UCSD-AML1 (cell line): ENCODE measurements at regions not wholly inside any gene's neighbourhood (a gene's known extent, or its start where the extent isn't known, plus 50 kb on each side); places are given as distances from the start of the nearest gene placed in this dataset.
"Not testable (repeated sequence)": the region's sequence is repeated elsewhere in the genome, so short reads cannot be mapped to it uniquely, and the experiment has no call there.

ENCODE experiments used
- DNase-seq: peaks from one replicate; lab custom pipeline; 2025; ENCODE audit not compliant: unreplicated experiment; lab: John Stamatoyannopoulos, UW

- DNase-seq: no peak
Observed at GRCh38 chr15:66635006-66635405, 67.0 kb upstream of the SMAD6 start.

DNA sequence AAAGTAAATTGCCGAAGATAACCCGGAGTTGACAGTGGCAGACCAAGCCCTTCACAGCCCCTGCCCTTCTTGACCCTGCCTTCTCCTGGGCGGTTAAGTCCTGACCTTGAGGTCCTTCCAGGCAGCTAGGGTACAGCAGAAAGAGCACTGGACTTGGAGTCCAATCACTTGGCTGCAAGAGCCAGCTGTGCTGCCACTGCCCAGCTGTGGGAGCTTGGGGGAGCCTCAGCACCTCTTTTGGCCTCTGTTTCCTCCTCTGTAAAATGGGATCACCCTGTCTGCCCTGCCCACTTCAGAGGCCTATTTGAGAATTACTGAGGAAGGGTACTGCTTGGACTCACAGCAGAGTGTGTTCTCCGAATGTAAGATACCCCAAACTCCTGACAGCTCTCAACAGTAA, 66.2 kb upstream of the SMAD6 start:
- no peak for DNase-seq

- not testable (repeated sequence) for DNase-seq
Observed at GRCh38 chr15:66637044-66637443, 65.0 kb upstream of the SMAD6 start.

DNA sequence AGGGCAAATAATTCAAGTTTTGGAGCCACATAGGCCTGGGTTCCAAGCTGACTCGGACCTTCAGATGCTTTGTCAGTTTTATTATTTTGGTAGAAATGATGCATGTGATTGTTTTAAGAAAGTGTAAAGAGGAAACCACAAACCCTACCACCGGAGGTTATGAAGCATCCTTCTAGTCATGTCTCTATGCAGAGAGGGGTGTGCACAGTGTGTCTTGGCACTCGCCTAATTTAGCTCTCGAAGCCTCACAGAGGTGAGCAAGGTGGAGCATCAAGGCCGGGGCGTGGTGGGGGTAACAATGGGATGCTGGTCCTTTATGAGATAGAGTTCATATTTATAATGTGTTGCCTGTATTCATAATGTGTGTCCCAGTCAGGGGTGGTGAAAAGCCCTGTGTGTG, 63.7 kb upstream of the SMAD6 start:
- no peak for DNase-seq

- no peak for DNase-seq
Observed at GRCh38 chr15:66641485-66642315, 60.3 kb upstream of the SMAD6 start.

- no peak for DNase-seq
Observed at GRCh38 chr15:66642514-66642913, 59.5 kb upstream of the SMAD6 start.

GRCh38 chr15:66643033-66643432, 59.0 kb upstream of the SMAD6 start:
- no peak for DNase-seq

- peak; percentile 51 for DNase-seq
Observed at GRCh38 chr15:66644000-66644787, 57.8 kb upstream of the SMAD6 start.

DNA sequence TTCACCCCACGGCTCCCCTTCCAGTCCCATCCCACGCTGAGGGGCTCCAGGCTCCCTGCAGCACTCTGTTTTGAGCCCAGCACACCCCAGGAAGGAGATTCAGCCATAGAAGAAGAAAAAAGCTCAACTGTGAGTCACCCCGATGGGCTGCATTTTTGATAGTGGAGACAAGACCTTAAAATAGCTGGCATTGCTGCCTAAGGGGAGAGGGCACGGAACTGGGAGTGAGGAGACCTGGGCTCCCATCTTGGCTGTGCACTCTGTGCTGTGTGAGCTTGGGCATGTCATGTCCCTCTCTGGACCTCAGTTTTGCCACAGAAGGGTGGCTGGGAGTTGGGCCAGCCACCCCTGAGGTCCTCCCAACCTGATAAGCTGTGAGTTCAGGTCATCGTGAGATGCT, 57.2 kb upstream of the SMAD6 start:
- no peak for DNase-seq

DNA sequence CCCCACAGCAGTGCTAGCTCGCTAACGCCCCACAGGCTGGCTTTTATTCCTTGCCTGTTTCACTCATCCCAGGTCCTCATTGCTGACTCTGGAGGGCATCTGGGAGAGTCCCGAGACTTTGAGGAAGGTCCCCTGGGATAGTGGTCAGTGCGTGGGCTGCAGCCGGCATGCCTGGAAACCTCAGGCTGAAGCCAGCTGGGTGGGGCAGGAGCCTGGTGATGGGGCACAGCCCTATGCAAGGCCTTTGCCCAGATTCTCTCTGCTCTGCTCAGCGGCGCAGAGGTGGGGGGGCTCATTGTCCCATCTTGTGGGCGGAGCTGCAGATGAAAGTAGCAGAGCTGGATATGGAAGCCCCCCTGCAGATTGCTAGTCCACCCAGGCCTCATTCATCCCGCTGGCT, 55.7 kb upstream of the SMAD6 start:
- DNase-seq: no peak

DNA sequence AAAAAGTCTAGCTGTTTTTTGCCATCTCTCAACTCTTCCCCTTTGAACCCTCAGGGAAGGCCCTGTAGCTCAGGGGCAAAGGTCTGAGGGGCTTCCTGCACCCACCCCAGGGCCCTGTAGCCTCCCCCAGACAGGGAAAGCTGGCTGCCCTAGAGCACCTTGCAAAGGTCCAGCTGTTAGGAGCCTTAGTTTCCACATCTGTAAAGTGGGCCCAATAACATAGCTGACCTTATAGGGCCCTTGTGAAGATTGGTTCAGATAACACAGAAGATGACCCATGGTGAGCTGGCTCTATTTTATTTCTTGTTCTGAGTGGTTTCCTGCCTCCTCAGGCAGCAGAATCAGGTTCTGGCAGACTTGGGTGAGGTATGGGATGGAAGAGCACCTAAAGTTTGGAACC, 55.2 kb upstream of the SMAD6 start:
- DNase-seq: no peak

DNA sequence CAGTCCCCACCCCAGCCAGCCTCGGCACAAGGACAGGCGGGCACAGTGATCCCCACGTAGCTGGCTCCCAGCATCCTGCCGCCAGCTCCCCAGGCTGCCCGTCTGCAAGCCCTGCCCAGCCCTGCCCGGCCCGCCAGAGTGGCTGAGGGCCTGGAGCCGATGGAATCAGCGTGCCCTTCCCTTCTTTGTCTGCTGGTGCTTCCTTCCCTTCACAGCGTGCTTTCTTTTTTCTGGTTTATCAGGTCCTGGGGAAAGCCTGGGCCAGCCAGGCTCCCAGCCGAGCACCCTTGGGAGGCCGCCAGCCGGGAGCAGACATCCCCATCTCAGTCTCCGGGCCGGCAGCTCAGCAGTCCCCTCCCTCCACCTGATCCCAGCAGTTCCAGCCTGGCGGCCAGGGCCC, 54.7 kb upstream of the SMAD6 start:
- peak; percentile 57 for DNase-seq

DNA sequence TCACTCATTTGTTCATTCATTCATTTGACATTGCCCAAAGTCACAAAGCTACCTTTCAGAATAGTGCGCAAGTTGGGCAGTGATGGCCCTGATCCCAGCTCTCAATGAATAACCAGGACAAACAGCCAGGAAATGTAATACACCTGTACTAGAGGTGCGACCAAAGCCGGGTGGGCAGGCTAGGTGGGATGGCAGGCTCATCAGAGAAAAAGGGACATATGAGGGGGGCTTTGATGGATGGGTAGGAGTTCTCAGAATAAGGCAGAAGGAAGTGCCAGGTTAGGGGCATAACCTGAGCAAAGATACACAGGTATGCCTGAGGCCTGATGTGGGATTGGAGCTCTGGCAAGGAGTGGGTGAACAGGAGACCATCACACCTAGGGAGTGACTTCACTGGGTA, 53.4 kb upstream of the SMAD6 start:
- no peak for DNase-seq

DNA sequence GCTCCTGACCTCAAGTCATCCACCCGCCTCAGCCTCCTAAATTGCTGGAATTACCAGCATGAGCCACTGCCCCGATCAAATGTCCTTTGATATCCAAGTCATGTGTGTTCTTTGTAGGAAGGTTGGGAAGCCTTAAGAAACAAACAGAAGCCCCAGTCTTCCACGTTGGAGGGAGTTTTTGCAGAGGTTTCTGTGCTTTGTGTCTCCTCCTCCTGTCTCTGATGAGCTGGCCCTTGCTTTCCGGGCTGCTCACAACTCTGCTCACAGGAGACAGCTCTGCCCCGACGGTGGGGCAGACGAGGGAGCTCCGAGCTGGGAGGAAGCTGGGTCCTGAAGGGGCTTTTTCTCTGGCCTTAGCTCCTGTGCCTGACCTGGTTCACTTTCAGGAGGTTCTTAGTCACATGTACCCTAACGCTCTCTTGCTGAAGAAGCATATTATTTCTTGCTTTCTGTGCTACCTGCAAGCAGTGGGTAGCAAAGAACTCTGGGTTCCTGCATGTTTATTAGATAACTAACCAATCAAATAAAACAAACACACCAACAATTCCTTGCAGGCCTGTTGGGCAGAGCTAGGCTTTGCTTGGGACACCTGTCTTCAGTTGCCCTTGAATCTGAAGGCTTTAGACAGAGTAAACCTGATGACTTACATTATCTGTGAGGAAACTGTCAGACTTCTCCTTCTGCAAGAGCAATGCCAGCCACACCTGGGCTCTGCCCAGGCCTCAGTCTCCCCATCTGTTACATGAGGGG, 52.6 kb upstream of the SMAD6 start:
- no peak for DNase-seq

DNA sequence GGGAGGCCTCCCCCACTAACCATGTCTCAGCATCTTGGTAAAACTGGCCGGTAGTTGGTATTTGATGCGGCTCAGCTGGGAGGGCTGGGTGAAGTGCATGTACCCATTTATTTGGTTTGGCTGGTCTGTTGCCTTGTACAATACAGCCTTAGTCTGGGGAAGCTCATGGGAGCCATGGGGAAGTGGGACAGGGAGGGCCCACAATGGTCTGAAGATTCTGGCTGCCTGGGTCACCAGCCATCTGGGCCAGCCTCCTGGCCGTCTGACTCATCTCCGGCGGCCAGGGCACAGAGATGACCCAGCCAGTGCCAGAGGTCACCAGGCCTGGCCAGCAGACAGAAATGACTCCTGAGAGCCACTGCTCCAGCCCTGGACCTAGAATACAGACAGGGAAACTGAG, 51.6 kb upstream of the SMAD6 start:
- no peak for DNase-seq

DNA sequence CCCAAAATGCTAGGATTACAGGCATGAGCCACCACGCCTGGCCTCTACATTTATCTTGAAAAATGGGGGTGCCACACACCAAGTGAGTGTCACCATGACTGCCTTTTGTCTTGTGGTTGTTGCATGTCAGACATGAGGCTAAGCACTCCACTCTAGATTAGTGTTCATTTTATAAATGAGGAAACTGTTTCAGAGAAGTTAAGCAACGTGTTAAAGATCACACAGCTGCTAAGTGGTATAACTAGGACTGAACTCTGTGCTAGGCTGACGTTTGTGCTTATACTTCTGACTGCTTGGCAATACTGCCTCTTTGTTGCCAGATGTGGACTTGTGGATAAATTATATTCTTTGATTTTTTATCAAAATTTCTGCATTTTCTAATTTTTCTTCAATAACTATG, 50.8 kb upstream of the SMAD6 start:
- no peak for DNase-seq

DNA sequence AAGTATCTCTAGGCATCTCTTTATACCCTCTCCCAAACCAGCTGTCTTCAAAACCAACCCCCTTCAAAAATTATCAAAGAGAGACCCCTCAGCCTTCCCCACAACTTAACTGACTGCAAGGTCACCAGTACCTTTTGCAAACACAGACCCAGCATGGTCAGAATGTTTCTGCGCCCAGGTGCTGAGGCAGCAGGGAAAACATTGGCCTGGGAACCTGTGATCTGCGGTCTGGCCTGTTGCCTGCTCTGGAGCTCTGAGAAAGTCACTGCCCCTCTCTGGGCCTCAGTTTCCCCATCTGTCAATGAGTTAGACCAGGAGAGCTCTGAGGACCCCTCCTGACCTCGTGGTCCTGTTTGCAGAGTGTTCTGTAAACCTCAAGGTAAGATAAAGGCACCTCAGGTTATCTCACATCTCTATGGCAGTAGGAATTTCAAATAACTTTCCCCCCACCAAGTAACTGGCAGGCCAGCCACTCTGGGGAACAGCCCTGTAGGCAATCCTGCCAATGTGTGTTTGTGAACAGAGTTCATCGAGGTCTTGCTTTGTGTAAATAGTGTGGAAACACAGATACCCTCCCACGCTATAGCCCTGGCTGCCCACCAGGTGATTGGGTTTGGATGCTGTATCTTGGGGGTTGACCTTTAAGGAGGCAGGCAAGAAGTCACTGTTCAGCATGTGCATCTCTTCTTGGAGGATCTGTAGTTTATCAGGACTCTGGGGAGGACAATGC, 50.0 kb upstream of the SMAD6 start:
- no peak for DNase-seq
